NCI-H1930 (cell line): ENCODE measurements at regions not wholly inside any gene's neighbourhood (a gene's known extent, or its start where the extent isn't known, plus 50 kb on each side); places are given as distances from the start of the nearest gene placed in this dataset.
"Not testable (repeated sequence)": the region's sequence is repeated elsewhere in the genome, so short reads cannot be mapped to it uniquely, and the experiment has no call there.

Source experiments
- DNase-seq, 2 experiments: peaks; one replicate each; lab custom pipeline; 2025; lab: John Stamatoyannopoulos, UW

GRCh38 chr2:234555616-234556249, 58.9 kb upstream of the ARL4C start:
- no peak for DNase-seq

DNA sequence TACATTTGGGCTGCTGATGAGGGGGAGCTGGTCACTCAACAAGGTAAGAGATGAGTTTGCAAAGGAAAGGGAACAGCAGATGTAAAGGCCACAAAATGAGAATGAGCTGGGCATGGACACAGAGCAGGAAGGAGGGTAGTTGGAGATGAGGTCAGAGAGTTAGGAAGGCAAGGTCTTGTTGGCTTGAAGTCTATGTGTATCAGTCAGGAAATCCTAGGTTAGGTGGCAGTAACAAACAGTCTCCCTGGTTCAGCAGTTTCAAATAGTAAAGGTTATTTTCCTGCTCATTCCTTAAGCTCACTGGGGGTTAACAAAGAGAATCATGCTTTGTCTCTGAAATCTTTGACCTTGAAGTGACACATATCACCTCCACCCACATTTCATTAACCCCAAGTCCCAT, 58.3 kb upstream of the ARL4C start:
- no peak for DNase-seq

- DNase-seq: not testable (repeated sequence)
Measured at GRCh38 chr2:234553223-234553622, 56.3 kb upstream of the ARL4C start.

- peak; percentile 48 to 75 for DNase-seq
Measured at GRCh38 chr2:234550511-234551107, 53.7 kb upstream of the ARL4C start.

DNA sequence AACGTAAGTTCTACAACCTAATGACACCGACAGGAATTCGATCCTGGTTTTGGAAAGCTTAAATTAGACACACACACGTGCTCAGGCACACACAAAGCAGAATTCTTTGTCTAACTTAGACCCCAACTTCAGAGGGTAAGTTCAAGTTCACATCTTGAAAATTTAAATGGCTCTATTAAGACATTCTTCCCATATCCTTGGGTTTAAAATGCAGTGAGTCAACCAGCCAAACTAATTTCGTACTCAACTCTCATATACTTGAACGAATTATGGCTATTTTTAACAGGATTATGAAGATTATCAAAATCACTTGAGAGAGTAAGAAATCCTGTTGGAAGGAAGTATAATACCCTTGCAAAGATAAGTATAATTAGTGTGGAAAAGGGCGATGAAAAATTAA, 53.2 kb upstream of the ARL4C start:
- DNase-seq: no peak

GRCh38 chr2:234548695-234549420, 52.0 kb upstream of the ARL4C start:
- DNase-seq: no peak

GRCh38 chr2:234546770-234547169, 49.9 kb upstream of the ARL4C start:
- no peak for DNase-seq
